RWPE1 (cell line): ENCODE measurements at regions not wholly inside any gene's neighbourhood (a gene's known extent, or its start where the extent isn't known, plus 50 kb on each side); places are given as distances from the start of the nearest gene placed in this dataset.
A peak's percentile ranks its signal among the peaks of the same experiment; 100 is the strongest.

Experiments
- CTCF ChIA-PET: fragments of 350-600 bp; sonication (Branson Sonifier 250); formaldehyde crosslinking; extraction: SDS; loops from one replicate; lab custom pipeline; 2021; lab: Yijun Ruan, JAX
- POLR2A ChIA-PET: fragments of 400-600 bp; formaldehyde crosslinking; extraction: SDS; loops from one replicate; lab custom pipeline; 2020; ENCODE audit warnings: antibody characterized with exemption; ENCODE audit not compliant: low non-redundant PET; lab: Yijun Ruan, JAX
- DNase-seq: peaks from one replicate; pipeline ENCODE4 v3.0.0; 2012; ENCODE audit warnings: low spot score
- H3K27ac ChIP-seq: fragments of 450-650 bp; 2 replicates; pipeline ENCODE4 v1.5.1; 2017
- TF ChIP-seq, protein P1 (sequence below): fragments of 450-650 bp; conservative IDR thresholded peaks from 2 replicates; pipeline ENCODE4 v1.5.1; 2017; ENCODE audit warnings: low read depth, mild to moderate bottlenecking

DNA sequence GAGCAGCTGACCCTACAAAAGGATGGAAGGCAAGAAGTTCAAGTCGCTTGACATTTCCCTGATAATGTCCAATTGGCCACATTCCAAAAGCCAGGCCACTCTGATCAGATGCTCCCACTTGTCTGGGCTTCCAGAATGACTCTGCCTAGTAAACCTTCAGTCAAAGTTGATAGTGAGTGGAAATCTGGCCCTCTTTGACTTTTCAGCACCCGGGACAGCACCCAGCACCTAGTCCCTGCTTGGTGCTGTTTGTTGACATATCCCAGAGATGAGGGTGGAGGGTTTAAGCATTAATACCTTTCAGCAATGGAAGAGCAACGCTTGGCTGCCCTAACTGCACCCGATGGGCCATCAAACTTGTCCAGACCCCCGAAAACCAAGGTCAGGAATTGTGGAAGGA is 131.3 kb downstream of the AIPL1 start:
- ChIA-PET CTCF (no interaction called here), POLR2A (no interaction called here)
- peak; percentile 41 for DNase-seq
- TF ChIP-seq, protein P1, sequence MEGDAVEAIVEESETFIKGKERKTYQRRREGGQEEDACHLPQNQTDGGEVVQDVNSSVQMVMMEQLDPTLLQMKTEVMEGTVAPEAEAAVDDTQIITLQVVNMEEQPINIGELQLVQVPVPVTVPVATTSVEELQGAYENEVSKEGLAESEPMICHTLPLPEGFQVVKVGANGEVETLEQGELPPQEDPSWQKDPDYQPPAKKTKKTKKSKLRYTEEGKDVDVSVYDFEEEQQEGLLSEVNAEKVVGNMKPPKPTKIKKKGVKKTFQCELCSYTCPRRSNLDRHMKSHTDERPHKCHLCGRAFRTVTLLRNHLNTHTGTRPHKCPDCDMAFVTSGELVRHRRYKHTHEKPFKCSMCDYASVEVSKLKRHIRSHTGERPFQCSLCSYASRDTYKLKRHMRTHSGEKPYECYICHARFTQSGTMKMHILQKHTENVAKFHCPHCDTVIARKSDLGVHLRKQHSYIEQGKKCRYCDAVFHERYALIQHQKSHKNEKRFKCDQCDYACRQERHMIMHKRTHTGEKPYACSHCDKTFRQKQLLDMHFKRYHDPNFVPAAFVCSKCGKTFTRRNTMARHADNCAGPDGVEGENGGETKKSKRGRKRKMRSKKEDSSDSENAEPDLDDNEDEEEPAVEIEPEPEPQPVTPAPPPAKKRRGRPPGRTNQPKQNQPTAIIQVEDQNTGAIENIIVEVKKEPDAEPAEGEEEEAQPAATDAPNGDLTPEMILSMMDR = no peak
- no peak overlapping the region for H3K27ac ChIP-seq

DNA sequence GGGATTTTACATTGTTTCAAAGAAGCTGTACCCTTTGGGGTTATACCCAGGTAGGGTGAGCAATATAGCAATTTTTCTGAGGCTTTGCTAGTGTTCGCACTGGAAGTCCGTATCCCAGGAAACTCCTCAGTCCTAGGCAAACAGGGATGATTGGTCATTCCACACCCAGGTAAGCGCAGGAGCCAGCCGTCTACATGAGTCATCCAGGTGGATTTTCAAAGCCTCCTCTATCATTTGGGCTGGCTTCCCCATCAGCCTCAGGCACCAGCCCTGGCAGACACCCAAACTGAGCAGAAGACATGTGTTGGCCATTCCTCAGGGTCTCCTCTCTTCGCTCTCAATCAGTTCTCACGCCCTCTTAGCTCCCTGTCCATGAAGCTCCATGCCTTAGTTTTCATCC is 135.6 kb downstream of the AIPL1 start:
- CTCF ChIA-PET = no interaction called here
- DNase-seq = peak; percentile 71
- no peak overlapping the region for H3K27ac ChIP-seq
- TF ChIP-seq, protein P1 = no peak
- POLR2A ChIA-PET = no interaction called here

GRCh38 chr17:6297960-6298359 is 137.0 kb downstream of the AIPL1 start:
- ChIA-PET POLR2A (no interaction called here), CTCF (interaction anchor here (0.5 kb wide), 1 partner anchor 9 kb away, joined by 4 read pairs; no protein-coding TSS in a partner anchor)
- H3K27ac ChIP-seq = no peak overlapping the region
- TF ChIP-seq, protein P1 = no peak
- DNase-seq = no peak

- TF ChIP-seq, protein P1 = no peak
- DNase-seq = no peak
- no peak overlapping the region for H3K27ac ChIP-seq
- ChIA-PET CTCF (no interaction called here), POLR2A (no interaction called here)
Measured at GRCh38 chr17:6297119-6297518, 137.8 kb downstream of the AIPL1 start.

DNA sequence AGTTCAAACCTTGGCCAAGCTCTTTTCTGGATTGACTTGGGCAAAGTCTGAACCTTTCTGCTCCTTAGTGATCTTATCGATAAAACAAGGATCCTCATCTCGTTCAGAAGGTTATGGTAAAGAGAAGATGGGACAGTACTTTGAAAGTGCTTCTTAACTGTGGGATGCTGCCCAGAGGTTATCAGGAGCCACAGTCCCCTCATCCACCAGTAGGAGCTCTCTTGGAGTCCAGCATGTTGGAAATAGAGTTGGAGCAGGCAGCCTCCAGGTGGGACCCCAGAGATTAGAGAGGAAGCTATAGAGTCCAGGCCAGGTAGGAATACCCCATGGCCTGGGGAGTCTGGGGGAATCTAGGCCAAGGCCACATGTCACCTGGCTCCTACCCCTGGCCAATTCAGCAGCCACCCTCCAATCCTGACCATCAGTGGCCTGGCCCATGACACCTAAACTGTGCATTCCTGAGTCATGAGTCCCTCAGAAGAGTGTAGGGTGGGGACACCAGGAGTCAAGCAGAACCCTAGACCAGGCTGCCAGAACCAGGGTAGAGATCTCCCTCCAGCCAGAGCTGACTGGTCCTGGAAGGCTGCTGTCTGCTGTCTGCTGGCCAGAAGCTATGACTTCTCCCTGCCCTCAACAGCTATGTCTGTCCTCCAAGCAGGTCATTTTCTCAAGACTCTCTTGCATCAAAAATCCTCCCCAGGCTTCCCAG is 144.3 kb downstream of the AIPL1 start:
- TF ChIP-seq, protein P1 = no peak
- no peak for DNase-seq
- ChIA-PET POLR2A (no interaction called here), CTCF (interaction anchor here (0.6 to 2.0 kb wide), 2 partner anchors 132 to 1338 kb away, joined by 3 to 5 read pairs; no protein-coding TSS in a partner anchor)
- H3K27ac ChIP-seq = no peak overlapping the region

DNA sequence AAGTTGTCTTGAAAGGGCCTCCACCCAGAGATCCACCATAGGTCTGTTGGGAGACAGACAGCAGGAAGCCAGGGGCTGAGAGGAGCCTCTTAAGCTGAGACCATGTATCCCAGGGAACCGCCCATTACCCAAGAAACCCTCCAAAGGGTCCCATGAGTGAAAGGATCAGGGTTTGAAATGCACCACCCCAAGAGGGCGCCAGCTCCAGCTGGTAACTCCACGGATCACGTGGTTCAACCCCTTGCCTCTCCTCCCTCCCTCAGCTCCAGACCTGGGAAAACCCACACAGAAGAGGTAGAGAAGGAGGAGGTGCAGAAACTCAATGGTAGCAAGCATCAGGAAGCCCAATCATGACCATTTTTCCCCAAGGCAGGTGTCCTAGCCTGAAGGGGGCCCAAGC is 148.7 kb downstream of the AIPL1 start:
- TF ChIP-seq, protein P1 = no peak
- ChIA-PET CTCF (no interaction called here), POLR2A (no interaction called here)
- H3K27ac ChIP-seq = no peak overlapping the region
- DNase-seq = no peak
